H9 (cell line): ENCODE measurements at regions not wholly inside any gene's neighbourhood (a gene's known extent, or its start where the extent isn't known, plus 50 kb on each side); places are given as distances from the start of the nearest gene placed in this dataset.

Experiments
- DNase-seq: peaks from one replicate; pipeline ENCODE4 v3.0.0-alpha.2; 2017
- H2AFZ ChIP-seq: one replicate; pipeline ENCODE4 v1.6.1; 2013; ENCODE audit warnings: mild to moderate bottlenecking, low read length, control low read depth, moderate library complexity
- H2AK5ac ChIP-seq: 2 replicates; pipeline ENCODE4 v1.6.1; 2013; ENCODE audit warnings: low read length, control low read depth, mixed read lengths; ENCODE audit not compliant: insufficient read length
- H2BK120ac ChIP-seq: one replicate; pipeline ENCODE4 v1.6.1; 2013; ENCODE audit warnings: low read depth, mild to moderate bottlenecking, low read length, control low read depth, inconsistent platforms; ENCODE audit not compliant: poor library complexity, severe bottlenecking
- H2BK12ac ChIP-seq: 2 replicates; pipeline ENCODE4 v1.6.1; 2013; ENCODE audit warnings: low read length, control low read depth, mixed read lengths, low read depth; ENCODE audit not compliant: insufficient read length
- H2BK15ac ChIP-seq: 2 replicates; pipeline ENCODE4 v1.6.1; 2013; ENCODE audit warnings: low read depth, low read length, control low read depth
- H2BK20ac ChIP-seq: one replicate; pipeline ENCODE4 v1.6.1; 2013; ENCODE audit warnings: low read depth, mild to moderate bottlenecking, low read length, control low read depth, inconsistent platforms; ENCODE audit not compliant: poor library complexity, severe bottlenecking
- H2BK5ac ChIP-seq: 2 replicates; pipeline ENCODE4 v1.6.1; 2013; ENCODE audit warnings: low read length, control low read depth, mixed read lengths; ENCODE audit not compliant: insufficient read length
- H3K14ac ChIP-seq: 2 replicates; pipeline ENCODE4 v1.6.1; 2013; ENCODE audit warnings: low read length, control low read depth; ENCODE audit not compliant: insufficient read depth
- H3K18ac ChIP-seq: 2 replicates; pipeline ENCODE4 v1.6.1; 2013; ENCODE audit warnings: low read depth, mild to moderate bottlenecking, mixed read lengths, low read length, control low read depth; ENCODE audit not compliant: insufficient read length
- H3K23ac ChIP-seq: 2 replicates; pipeline ENCODE4 v1.6.1; 2013; ENCODE audit warnings: low read length, control low read depth, mixed read lengths, low read depth; ENCODE audit not compliant: insufficient read length
- H3K23me2 ChIP-seq: 2 replicates; pipeline ENCODE4 v1.6.1; 2013; ENCODE audit warnings: low read depth, mild to moderate bottlenecking, mixed read lengths, low read length, control low read depth; ENCODE audit not compliant: insufficient read length, poor library complexity, severe bottlenecking
- H3K27ac ChIP-seq: 2 replicates; pipeline ENCODE4 v1.5.1; 2013; ENCODE audit warnings: low read length, control low read depth, mixed read lengths, low read depth; ENCODE audit not compliant: insufficient read length
- H3K27me3 ChIP-seq: 2 replicates; pipeline ENCODE4 v1.6.1; 2013; ENCODE audit warnings: low read length, control low read depth, inconsistent platforms; ENCODE audit not compliant: insufficient read depth
- H3K4ac ChIP-seq: 2 replicates; pipeline ENCODE4 v1.6.1; 2013; ENCODE audit warnings: low read depth, mild to moderate bottlenecking, control low read depth, inconsistent platforms, low read length, moderate library complexity
- H3K4me1 ChIP-seq: 2 replicates; pipeline ENCODE4 v1.6.1; 2013; ENCODE audit warnings: low read length, control low read depth, inconsistent platforms; ENCODE audit not compliant: insufficient read depth
- H3K4me2 ChIP-seq: 2 replicates; pipeline ENCODE4 v1.6.1; 2013; ENCODE audit warnings: low read length, control low read depth, mixed read lengths; ENCODE audit not compliant: insufficient read length, insufficient read depth
- H3K56ac ChIP-seq: 2 replicates; pipeline ENCODE4 v1.6.1; 2013; ENCODE audit warnings: low read depth, mild to moderate bottlenecking, mixed read lengths, low read length, control low read depth; ENCODE audit not compliant: insufficient read length
- H3K79me1 ChIP-seq: 2 replicates; pipeline ENCODE4 v1.6.1; 2013; ENCODE audit warnings: low read depth, mild to moderate bottlenecking, moderate library complexity, low read length, control low read depth, inconsistent platforms; ENCODE audit not compliant: insufficient read depth, poor library complexity, severe bottlenecking
- H3K79me2 ChIP-seq: 2 replicates; pipeline ENCODE4 v1.6.1; 2013; ENCODE audit warnings: low read length, control low read depth, inconsistent platforms; ENCODE audit not compliant: insufficient read depth
- H3K9ac ChIP-seq: 2 replicates; pipeline ENCODE4 v1.6.1; 2013; ENCODE audit warnings: low read length, control low read depth, mixed read lengths; ENCODE audit not compliant: insufficient read length; ENCODE audit errors: extremely low read depth
- H3K9me3 ChIP-seq: one replicate; pipeline ENCODE4 v1.6.1; 2013; ENCODE audit warnings: low read depth, low read length, inconsistent platforms; ENCODE audit not compliant: control insufficient read depth
- H3T11ph ChIP-seq: one replicate; pipeline ENCODE4 v1.6.1; 2013; ENCODE audit warnings: mild to moderate bottlenecking, low read length, control low read depth, inconsistent platforms
- H4K20me1 ChIP-seq: one replicate; pipeline ENCODE4 v1.6.1; 2013; ENCODE audit not compliant: control insufficient read depth, insufficient read length, insufficient read depth
- H4K5ac ChIP-seq: 2 replicates; pipeline ENCODE4 v1.6.1; 2013; ENCODE audit warnings: low read depth, mild to moderate bottlenecking, mixed read lengths, low read length, control low read depth; ENCODE audit not compliant: insufficient read length
- H4K8ac ChIP-seq: replicated peaks from 2 replicates; pipeline ENCODE4 v1.6.1; 2013; ENCODE audit warnings: low read length, control low read depth, mixed read lengths, low read depth; ENCODE audit not compliant: insufficient read length
- H4K91ac ChIP-seq: 2 replicates; pipeline ENCODE4 v1.6.1; 2013; ENCODE audit warnings: low read depth, mild to moderate bottlenecking, moderate library complexity, mixed read lengths, low read length, control low read depth; ENCODE audit not compliant: insufficient read length
- H3K27ac Mint-ChIP-seq, 3 experiments: 2 replicates in 2 of 3; 3 replicates in 1 of 3; pipeline ENCODE4 v1.8.0; 2020 to 2021; ENCODE audit warnings: mixed read lengths in 3 of 3, mild to moderate bottlenecking in 1 of 3, moderate library complexity in 1 of 3
- H3K27me3 Mint-ChIP-seq: 2 replicates; pipeline ENCODE4 v1.8.0; 2021; ENCODE audit warnings: low read depth, mild to moderate bottlenecking, moderate library complexity, mixed read lengths
- H3K36me3 Mint-ChIP-seq, 3 experiments: 2 replicates in 2 of 3; 3 replicates in 1 of 3; pipeline ENCODE4 v1.8.0; 2020 to 2021; ENCODE audit warnings: low read depth in 3 of 3, mixed read lengths in 3 of 3; ENCODE audit not compliant: insufficient read depth in 1 of 3
- H3K4me1 Mint-ChIP-seq, 2 experiments: 2 replicates each; pipeline ENCODE4 v1.8.0; 2020; ENCODE audit warnings: mixed read lengths in 2 of 2
- H3K4me3 Mint-ChIP-seq, 2 experiments: 2 replicates in 1 of 2; 3 replicates in 1 of 2; pipeline ENCODE4 v1.8.0; 2020 to 2021; ENCODE audit warnings: mild to moderate bottlenecking in 2 of 2, mixed read lengths in 2 of 2, moderate library complexity in 1 of 2
- H3K9me3 Mint-ChIP-seq, 2 experiments: 2 replicates in 1 of 2; 3 replicates in 1 of 2; pipeline ENCODE4 v1.8.0; 2020; ENCODE audit warnings: mild to moderate bottlenecking in 2 of 2, mixed read lengths in 2 of 2, moderate library complexity in 1 of 2
- WGBS: extraction: QIAGEN DNeasy Blood & Tissue Kit; methylation state at CpG from one replicate; pipeline ENCODE4 v1.1.7; 2013; ENCODE audit warnings: missing lambda C conversion rate, low lambda C conversion rate, mixed read lengths; ENCODE audit not compliant: insufficient read length; ENCODE audit errors: extremely low coverage; 5-methylcytosine and 5-hydroxymethylcytosine counted together
- TF ChIP-seq, protein P1 (sequence below): fragments of 200-600 bp; sonication (generic); conservative IDR thresholded peaks from 3 replicates; pipeline ENCODE4 v1.8.0; 2021; ENCODE audit warnings: antibody characterized with exemption, mild to moderate bottlenecking

DNA sequence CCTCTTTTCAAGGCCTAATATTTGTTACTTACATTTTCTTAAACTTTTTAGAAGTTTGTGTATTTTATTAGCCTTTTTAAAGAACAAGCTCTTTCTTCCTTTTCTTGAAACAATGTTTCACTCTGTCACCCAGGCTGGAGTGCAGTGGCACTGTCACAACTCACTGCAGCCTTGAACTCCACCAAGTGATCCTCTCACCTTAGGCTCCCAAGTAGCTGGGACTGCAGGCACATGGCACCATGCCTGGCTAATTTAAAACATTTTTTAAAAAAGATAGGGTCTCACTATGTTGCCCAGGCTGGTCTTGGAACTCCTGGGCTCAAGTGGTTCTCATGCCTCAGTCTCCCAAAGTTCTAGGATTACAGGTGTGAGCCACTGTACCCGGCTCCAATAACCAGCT lies 192.2 kb upstream of the SPRY2 start:
- no peaks in the 10 kb centered on the region for H3K27me3 Mint-ChIP-seq
- Histone ChIP-seq H3K56ac (no peak overlapping the region), H2BK5ac (no peak overlapping the region), H3K79me2 (no peaks in the 10 kb centered on the region), H2BK120ac (no peak overlapping the region), H3K18ac (no peak overlapping the region), H3K27ac (no peak overlapping the region), H2AK5ac (no peak overlapping the region), H3T11ph (no peak overlapping the region), H3K27me3 (no peaks in the 10 kb centered on the region), H2AFZ (no peak overlapping the region), H4K8ac (no peak overlapping the region), H3K9ac (no peak overlapping the region), H4K91ac (no peak overlapping the region), H2BK15ac (no peak overlapping the region), H3K23me2 (no peaks in the 10 kb centered on the region), H3K79me1 (no peaks in the 10 kb centered on the region), H3K4me2 (no peak overlapping the region), H3K23ac (no peak overlapping the region), H3K4me1 (no peaks in the 10 kb centered on the region), H2BK20ac (no peak overlapping the region), H3K9me3 (no peaks in the 10 kb centered on the region), H4K20me1 (no peaks in the 10 kb centered on the region), H4K5ac (no peak overlapping the region), H2BK12ac (no peak overlapping the region), H3K14ac (no peak overlapping the region), H3K4ac (no peak overlapping the region)
- H3K27ac Mint-ChIP-seq = no peak overlapping the region
- no peak for DNase-seq
- H3K4me1 Mint-ChIP-seq = no peaks in the 10 kb centered on the region
- TF ChIP-seq, protein P1, sequence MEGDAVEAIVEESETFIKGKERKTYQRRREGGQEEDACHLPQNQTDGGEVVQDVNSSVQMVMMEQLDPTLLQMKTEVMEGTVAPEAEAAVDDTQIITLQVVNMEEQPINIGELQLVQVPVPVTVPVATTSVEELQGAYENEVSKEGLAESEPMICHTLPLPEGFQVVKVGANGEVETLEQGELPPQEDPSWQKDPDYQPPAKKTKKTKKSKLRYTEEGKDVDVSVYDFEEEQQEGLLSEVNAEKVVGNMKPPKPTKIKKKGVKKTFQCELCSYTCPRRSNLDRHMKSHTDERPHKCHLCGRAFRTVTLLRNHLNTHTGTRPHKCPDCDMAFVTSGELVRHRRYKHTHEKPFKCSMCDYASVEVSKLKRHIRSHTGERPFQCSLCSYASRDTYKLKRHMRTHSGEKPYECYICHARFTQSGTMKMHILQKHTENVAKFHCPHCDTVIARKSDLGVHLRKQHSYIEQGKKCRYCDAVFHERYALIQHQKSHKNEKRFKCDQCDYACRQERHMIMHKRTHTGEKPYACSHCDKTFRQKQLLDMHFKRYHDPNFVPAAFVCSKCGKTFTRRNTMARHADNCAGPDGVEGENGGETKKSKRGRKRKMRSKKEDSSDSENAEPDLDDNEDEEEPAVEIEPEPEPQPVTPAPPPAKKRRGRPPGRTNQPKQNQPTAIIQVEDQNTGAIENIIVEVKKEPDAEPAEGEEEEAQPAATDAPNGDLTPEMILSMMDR = no peak
- WGBS = no CpG with 5 or more reads among the region's 1 CpG
- H3K9me3 Mint-ChIP-seq = peaks cover 8 to 13% of the 10 kb centered on the region in 2 experiments; a peak in 3 of 5 replicates
- peaks cover 0 to 11% (median 3%) of the 10 kb centered on the region in 3 experiments; a peak in 4 of 7 replicates for H3K36me3 Mint-ChIP-seq
- no peak overlapping the region for H3K4me3 Mint-ChIP-seq
